Epithelial cell of proximal tubule (primary cell): ENCODE measurements at regions not wholly inside any gene's neighbourhood (a gene's known extent, or its start where the extent isn't known, plus 50 kb on each side); places are given as distances from the start of the nearest gene placed in this dataset.

ENCODE experiments used
- DNase-seq: peaks from one replicate; pipeline ENCODE4 v3.0.0-alpha.2; 2011; ENCODE audit warnings: low read depth
- H3K4me3 ChIP-seq: 2 replicates; pipeline ENCODE4 v1.5.1; 2011; ENCODE audit warnings: low read depth, mild to moderate bottlenecking, low read length
- CTCF ChIP-seq: conservative IDR thresholded peaks from 2 replicates; pipeline ENCODE4 v1.5.1; 2012; ENCODE audit warnings: low read depth, mild to moderate bottlenecking, low read length

- no peak for DNase-seq
- H3K4me3 ChIP-seq = no peak overlapping the region
- no peak for TF ChIP-seq CTCF
Observed at GRCh38 chr10:9921544-9921943, 1096.1 kb upstream of the CELF2 start.

GRCh38 chr10:9922126-9922870, 1095.4 kb upstream of the CELF2 start:
- H3K4me3 ChIP-seq = no peak overlapping the region
- no peak for DNase-seq
- no peak for TF ChIP-seq CTCF

- H3K4me3 ChIP-seq = no peak overlapping the region
- TF ChIP-seq CTCF = no peak
Observed at GRCh38 chr10:9926003-9926402, 1091.7 kb upstream of the CELF2 start.

GRCh38 chr10:9926881-9927280, 1090.8 kb upstream of the CELF2 start:
- TF ChIP-seq CTCF = no peak
- DNase-seq = no peak
- no peak overlapping the region for H3K4me3 ChIP-seq

More at GRCh38 chr10:9926003-9926402, 1091.7 kb upstream of the CELF2 start:
- no peak for DNase-seq

- H3K4me3 ChIP-seq = no peak overlapping the region
- no peak for DNase-seq
- TF ChIP-seq CTCF = no peak
Observed at GRCh38 chr10:9939716-9940115, 1078.0 kb upstream of the CELF2 start.

- no peak overlapping the region for H3K4me3 ChIP-seq
- no peak for DNase-seq
- no peak for TF ChIP-seq CTCF
Observed at GRCh38 chr10:9944690-9945089, 1073.0 kb upstream of the CELF2 start.

GRCh38 chr10:9950070-9950469, 1067.6 kb upstream of the CELF2 start:
- no peak overlapping the region for H3K4me3 ChIP-seq
- no peak for DNase-seq
- TF ChIP-seq CTCF = no peak
